HCT116 (cell line): ENCODE measurements at regions not wholly inside any gene's neighbourhood (a gene's known extent, or its start where the extent isn't known, plus 50 kb on each side); places are given as distances from the start of the nearest gene placed in this dataset.

Experiments used
- ATAC-seq: fragments of 200-7000 bp; cut with Tn5 transposase; 2 replicates; pipeline ENCODE4 v1.9.1; 2020; ENCODE audit warnings: mild to moderate bottlenecking, moderate library complexity
- BruUV-seq: library from RNA; stranded (reverse); fragments of 400-500 nt; replicated peaks from 2 replicates; lab custom pipeline; 2021; lab: Mats Ljungman, UMichigan
- CTCF ChIA-PET: fragments of 300-600 bp; sonication (Branson Sonifier 250); formaldehyde crosslinking; loops from one replicate; lab custom pipeline; 2021; ENCODE audit warnings: antibody characterized with exemption; lab: Charles Lee
- POLR2A ChIA-PET: fragments of 300-600, 350-600 bp; sonication (Branson Sonifier 250); formaldehyde crosslinking; loops from one replicate; lab custom pipeline; 2021; ENCODE audit warnings: antibody characterized with exemption; lab: Charles Lee
- RAD21 ChIA-PET, 2 experiments: fragments of 300-600 bp; sonication (Branson Sonifier 250); formaldehyde crosslinking; loops; one replicate each; lab custom pipeline; 2023; ENCODE audit warnings: low total read pairs in 2 of 2; ENCODE audit not compliant: uncharacterized antibody in 2 of 2, unreplicated experiment in 2 of 2, low non-redundant PET in 1 of 2; lab: Charles Lee
- DNase-seq: peaks from one replicate; pipeline ENCODE4 v3.0.0-alpha.2; 2010; ENCODE audit warnings: low read depth, low spot score
- H2AFZ ChIP-seq: fragments of 200-600 bp; shearing (Covaris generic), sonication (generic); 2 replicates; pipeline ENCODE4 v1.6.1; 2017; ENCODE audit warnings: low read depth, mixed run types, mixed read lengths, antibody characterized with exemption, low read length; ENCODE audit not compliant: poor library complexity, severe bottlenecking
- H3K27ac ChIP-seq: 2 replicates; pipeline ENCODE4 v1.5.1; 2012; ENCODE audit warnings: low read depth, low read length
- H3K27me3 ChIP-seq: fragments of 200-600 bp; sonication (generic); 2 replicates; pipeline ENCODE4 v1.6.1; 2016; ENCODE audit warnings: mixed run types, low read length, mixed read lengths; ENCODE audit not compliant: insufficient read depth
- H3K36me3 ChIP-seq, 2 experiments: fragments of 200-500 bp in 1 of 2; fragments of 200-600 bp in 1 of 2; sonication (Bioruptor generic) in 1 of 2; sonication (generic) in 1 of 2; 2 replicates each; pipeline versions ENCODE4 v1.5.1 to v1.6.1; 2014 to 2016; ENCODE audit warnings: low read length in 2 of 2, inconsistent platforms in 1 of 2, mixed read lengths in 1 of 2, mixed run types in 1 of 2; ENCODE audit not compliant: insufficient read depth in 2 of 2, control insufficient read depth in 1 of 2
- H3K4me1 ChIP-seq, 2 experiments: fragments of 200-600 bp in 1 of 2; sonication (generic) in 1 of 2; 2 replicates each; pipeline versions ENCODE4 v1.5.1 to v1.6.1; 2012 to 2017; ENCODE audit warnings: low read length in 2 of 2, inconsistent platforms in 1 of 2, mild to moderate bottlenecking in 1 of 2, mixed read lengths in 1 of 2, mixed run types in 1 of 2, moderate library complexity in 1 of 2; ENCODE audit not compliant: insufficient read depth in 2 of 2, control insufficient read depth in 1 of 2
- H3K4me2 ChIP-seq: fragments of 200-600 bp; sonication (generic); 2 replicates; pipeline ENCODE4 v1.6.1; 2017; ENCODE audit warnings: mixed run types, low read length, mixed read lengths
- H3K4me3 ChIP-seq, 2 experiments: fragments of 200-600 bp in 1 of 2; sonication (generic) in 1 of 2; replicated peaks in 1 of 2; 2 replicates each; pipeline ENCODE4 v1.5.1; 2011 to 2016; ENCODE audit warnings: low read length in 2 of 2, control low read depth in 1 of 2, low read depth in 1 of 2, mild to moderate bottlenecking in 1 of 2, mixed read lengths in 1 of 2, mixed run types in 1 of 2
- H3K79me2 ChIP-seq: fragments of 200-600 bp; sonication (generic); 2 replicates; pipeline ENCODE4 v1.6.1; 2017; ENCODE audit warnings: mild to moderate bottlenecking, mixed run types, low read length, moderate library complexity, mixed read lengths; ENCODE audit not compliant: insufficient read depth
- H3K9ac ChIP-seq: fragments of 200-600 bp; sonication (generic); 2 replicates; pipeline ENCODE4 v1.6.1; 2016; ENCODE audit warnings: low read length, mixed read lengths
- H3K9me2 ChIP-seq: fragments of 200-600 bp; sonication (generic), shearing (Covaris generic); 2 replicates; pipeline ENCODE4 v1.6.1; 2017; ENCODE audit warnings: mixed run types, mild to moderate bottlenecking, moderate library complexity; ENCODE audit not compliant: insufficient read depth
- H3K9me3 ChIP-seq, 2 experiments: fragments of 200-500 bp in 1 of 2; fragments of 200-600 bp in 1 of 2; sonication (Bioruptor generic) in 1 of 2; sonication (generic) in 1 of 2; 2 replicates each; pipeline ENCODE4 v1.6.1; 2014 to 2017; ENCODE audit warnings: low read length in 2 of 2, mixed read lengths in 2 of 2, inconsistent platforms in 1 of 2, low read depth in 1 of 2, mild to moderate bottlenecking in 1 of 2, mixed run types in 1 of 2, moderate library complexity in 1 of 2; ENCODE audit not compliant: control insufficient read depth in 1 of 2, insufficient read depth in 1 of 2
- H4K20me1 ChIP-seq: fragments of 200-600 bp; sonication (generic), shearing (Covaris generic); 2 replicates; pipeline ENCODE4 v1.6.1; 2017; ENCODE audit warnings: mixed run types, mild to moderate bottlenecking, moderate library complexity; ENCODE audit not compliant: insufficient read depth
- JUND ChIP-seq: IDR thresholded peaks from 2 replicates; pipeline ENCODE4 v1.6.1; 2012
- SIN3A ChIP-seq: IDR thresholded peaks from 2 replicates; pipeline ENCODE4 v1.6.1; 2012; ENCODE audit warnings: low read depth
- YY1 ChIP-seq: IDR thresholded peaks from 2 replicates; pipeline ENCODE4 v1.6.1; 2011; ENCODE audit warnings: low read length, low read depth, moderate library complexity, mild to moderate bottlenecking; ENCODE audit not compliant: insufficient replicate concordance; ENCODE audit errors: extremely low read depth
- intact Hi-C: fragments of 100-400 bp; cut with micrococcal nuclease; formaldehyde crosslinking; loops from 2 replicates; pipeline ENCODE4 v1.10.0; 2022
- TF ChIP-seq, protein P1 (sequence below): IDR thresholded peaks from 2 replicates; pipeline ENCODE4 v1.6.1; 2012
- TF ChIP-seq, protein P2 (sequence below): IDR thresholded peaks from 2 replicates; pipeline ENCODE4 v1.6.1; 2012; ENCODE audit warnings: low read depth
- TF ChIP-seq, protein P3 (sequence below): IDR thresholded peaks from 2 replicates; pipeline ENCODE4 v1.6.1; 2011; ENCODE audit warnings: mild to moderate bottlenecking, low read length, moderate library complexity; ENCODE audit not compliant: insufficient replicate concordance; ENCODE audit errors: extremely low read depth
- TF ChIP-seq, protein P4 (sequence below), 3 experiments: fragments of 200-600 bp in 1 of 3; sonication (generic) in 1 of 3; IDR thresholded peaks in 2 of 3; conservative IDR thresholded peaks in 1 of 3; 2 replicates each; pipeline ENCODE4 v1.5.1; 2012 to 2017; ENCODE audit warnings: low read depth in 2 of 3, low read length in 2 of 3, antibody characterized with exemption in 1 of 3, borderline replicate concordance in 1 of 3, control low read depth in 1 of 3, mild to moderate bottlenecking in 1 of 3, mixed read lengths in 1 of 3, mixed run types in 1 of 3, moderate library complexity in 1 of 3; ENCODE audit not compliant: insufficient read depth in 1 of 3

DNA sequence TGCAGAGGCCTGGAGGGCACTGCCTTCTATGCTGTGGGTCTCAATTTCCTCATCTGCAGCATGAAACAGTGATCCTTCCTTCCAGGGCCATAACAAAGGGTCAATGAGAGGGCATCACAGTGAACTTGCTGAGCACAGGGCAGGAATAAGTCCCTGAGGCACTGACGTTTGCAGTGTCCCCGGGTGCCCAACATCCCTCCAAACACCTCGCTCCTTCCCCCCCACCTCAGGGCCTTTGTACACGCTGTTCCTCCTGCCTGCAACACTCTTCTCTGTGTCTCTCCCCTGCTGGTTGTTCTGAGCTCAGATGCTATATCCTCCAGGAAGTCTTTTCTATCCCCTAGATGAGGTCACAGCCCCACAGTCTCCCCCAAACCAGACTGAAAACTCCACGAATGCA, 59.7 kb upstream of the TCF20 start:
- ATAC-seq (0 out of 2 replicates have a peak, but pooled peaks have one; percentile 21), DNase-seq (no peak)
- intact Hi-C loops, result no loop called here
- no peaks in the 10 kb centered on the region for H3K36me3 ChIP-seq
- H3K27me3 ChIP-seq, result no peaks in the 10 kb centered on the region
- no TSS peak for BruUV-seq
- H3K4me1 ChIP-seq, result peaks cover 5 to 20% of the 10 kb centered on the region in 2 experiments
- TF ChIP-seq, protein P1, sequence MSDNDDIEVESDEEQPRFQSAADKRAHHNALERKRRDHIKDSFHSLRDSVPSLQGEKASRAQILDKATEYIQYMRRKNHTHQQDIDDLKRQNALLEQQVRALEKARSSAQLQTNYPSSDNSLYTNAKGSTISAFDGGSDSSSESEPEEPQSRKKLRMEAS, result no peak
- TF ChIP-seq YY1 (no peak), JUND (no peak), SIN3A (no peak)
- TF ChIP-seq, protein P2, sequence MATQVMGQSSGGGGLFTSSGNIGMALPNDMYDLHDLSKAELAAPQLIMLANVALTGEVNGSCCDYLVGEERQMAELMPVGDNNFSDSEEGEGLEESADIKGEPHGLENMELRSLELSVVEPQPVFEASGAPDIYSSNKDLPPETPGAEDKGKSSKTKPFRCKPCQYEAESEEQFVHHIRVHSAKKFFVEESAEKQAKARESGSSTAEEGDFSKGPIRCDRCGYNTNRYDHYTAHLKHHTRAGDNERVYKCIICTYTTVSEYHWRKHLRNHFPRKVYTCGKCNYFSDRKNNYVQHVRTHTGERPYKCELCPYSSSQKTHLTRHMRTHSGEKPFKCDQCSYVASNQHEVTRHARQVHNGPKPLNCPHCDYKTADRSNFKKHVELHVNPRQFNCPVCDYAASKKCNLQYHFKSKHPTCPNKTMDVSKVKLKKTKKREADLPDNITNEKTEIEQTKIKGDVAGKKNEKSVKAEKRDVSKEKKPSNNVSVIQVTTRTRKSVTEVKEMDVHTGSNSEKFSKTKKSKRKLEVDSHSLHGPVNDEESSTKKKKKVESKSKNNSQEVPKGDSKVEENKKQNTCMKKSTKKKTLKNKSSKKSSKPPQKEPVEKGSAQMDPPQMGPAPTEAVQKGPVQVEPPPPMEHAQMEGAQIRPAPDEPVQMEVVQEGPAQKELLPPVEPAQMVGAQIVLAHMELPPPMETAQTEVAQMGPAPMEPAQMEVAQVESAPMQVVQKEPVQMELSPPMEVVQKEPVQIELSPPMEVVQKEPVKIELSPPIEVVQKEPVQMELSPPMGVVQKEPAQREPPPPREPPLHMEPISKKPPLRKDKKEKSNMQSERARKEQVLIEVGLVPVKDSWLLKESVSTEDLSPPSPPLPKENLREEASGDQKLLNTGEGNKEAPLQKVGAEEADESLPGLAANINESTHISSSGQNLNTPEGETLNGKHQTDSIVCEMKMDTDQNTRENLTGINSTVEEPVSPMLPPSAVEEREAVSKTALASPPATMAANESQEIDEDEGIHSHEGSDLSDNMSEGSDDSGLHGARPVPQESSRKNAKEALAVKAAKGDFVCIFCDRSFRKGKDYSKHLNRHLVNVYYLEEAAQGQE, result no peak
- TF ChIP-seq, protein P3, sequence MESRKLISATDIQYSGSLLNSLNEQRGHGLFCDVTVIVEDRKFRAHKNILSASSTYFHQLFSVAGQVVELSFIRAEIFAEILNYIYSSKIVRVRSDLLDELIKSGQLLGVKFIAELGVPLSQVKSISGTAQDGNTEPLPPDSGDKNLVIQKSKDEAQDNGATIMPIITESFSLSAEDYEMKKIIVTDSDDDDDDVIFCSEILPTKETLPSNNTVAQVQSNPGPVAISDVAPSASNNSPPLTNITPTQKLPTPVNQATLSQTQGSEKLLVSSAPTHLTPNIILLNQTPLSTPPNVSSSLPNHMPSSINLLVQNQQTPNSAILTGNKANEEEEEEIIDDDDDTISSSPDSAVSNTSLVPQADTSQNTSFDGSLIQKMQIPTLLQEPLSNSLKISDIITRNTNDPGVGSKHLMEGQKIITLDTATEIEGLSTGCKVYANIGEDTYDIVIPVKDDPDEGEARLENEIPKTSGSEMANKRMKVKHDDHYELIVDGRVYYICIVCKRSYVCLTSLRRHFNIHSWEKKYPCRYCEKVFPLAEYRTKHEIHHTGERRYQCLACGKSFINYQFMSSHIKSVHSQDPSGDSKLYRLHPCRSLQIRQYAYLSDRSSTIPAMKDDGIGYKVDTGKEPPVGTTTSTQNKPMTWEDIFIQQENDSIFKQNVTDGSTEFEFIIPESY, result no peak
- TF ChIP-seq, protein P4, sequence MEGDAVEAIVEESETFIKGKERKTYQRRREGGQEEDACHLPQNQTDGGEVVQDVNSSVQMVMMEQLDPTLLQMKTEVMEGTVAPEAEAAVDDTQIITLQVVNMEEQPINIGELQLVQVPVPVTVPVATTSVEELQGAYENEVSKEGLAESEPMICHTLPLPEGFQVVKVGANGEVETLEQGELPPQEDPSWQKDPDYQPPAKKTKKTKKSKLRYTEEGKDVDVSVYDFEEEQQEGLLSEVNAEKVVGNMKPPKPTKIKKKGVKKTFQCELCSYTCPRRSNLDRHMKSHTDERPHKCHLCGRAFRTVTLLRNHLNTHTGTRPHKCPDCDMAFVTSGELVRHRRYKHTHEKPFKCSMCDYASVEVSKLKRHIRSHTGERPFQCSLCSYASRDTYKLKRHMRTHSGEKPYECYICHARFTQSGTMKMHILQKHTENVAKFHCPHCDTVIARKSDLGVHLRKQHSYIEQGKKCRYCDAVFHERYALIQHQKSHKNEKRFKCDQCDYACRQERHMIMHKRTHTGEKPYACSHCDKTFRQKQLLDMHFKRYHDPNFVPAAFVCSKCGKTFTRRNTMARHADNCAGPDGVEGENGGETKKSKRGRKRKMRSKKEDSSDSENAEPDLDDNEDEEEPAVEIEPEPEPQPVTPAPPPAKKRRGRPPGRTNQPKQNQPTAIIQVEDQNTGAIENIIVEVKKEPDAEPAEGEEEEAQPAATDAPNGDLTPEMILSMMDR (IDR thresholded peaks at IDR 0.05 in 2 of 3, conservative IDR thresholded peaks at IDR 0.05 in 1 of 3; ENCODE audit: borderline replicate concordance in 1 of 3, insufficient read depth in 1 of 3, low read depth in 2 of 3, low read length in 2 of 3), result no peak
- ChIA-PET CTCF (no interaction called here), POLR2A (no interaction called here), RAD21 (no interaction called here)
- H3K27ac ChIP-seq, result no peak overlapping the region
- H2AFZ ChIP-seq, result no peak overlapping the region
- H3K9me3 ChIP-seq, result no peaks in the 10 kb centered on the region
- H3K9me2 ChIP-seq, result no peaks in the 10 kb centered on the region
- H3K79me2 ChIP-seq, result no peaks in the 10 kb centered on the region
- no peak overlapping the region for H3K9ac ChIP-seq
- no peak overlapping the region for H3K4me3 ChIP-seq
- H3K4me2 ChIP-seq, result no peak overlapping the region
- H4K20me1 ChIP-seq, result no peaks in the 10 kb centered on the region
